Ovary (tissue), 7 donors: ENCODE measurements at regions not wholly inside any gene's neighbourhood (a gene's known extent, or its start where the extent isn't known, plus 50 kb on each side); places are given as distances from the start of the nearest gene placed in this dataset.
"Not testable (repeated sequence)": the region's sequence is repeated elsewhere in the genome, so short reads cannot be mapped to it uniquely, and the experiment has no call there.

Experiments used
- DNase-seq, 5 donors: peaks; one replicate each; pipeline ENCODE4 v3.0.0-alpha.2; 2019 to 2020
- H3K27ac ChIP-seq, 2 donors: fragments of 200-600 bp; one replicate each; pipeline versions ENCODE4 v1.5.1 to v1.8.0; 2019 to 2022
- H3K27me3 ChIP-seq: fragments of 200-600 bp; one replicate; pipeline ENCODE4 v1.8.0; 2022
- H3K36me3 ChIP-seq: fragments of 200-600 bp; sonication (generic); one replicate; pipeline ENCODE4 v1.5.1; 2019
- H3K4me1 ChIP-seq: one replicate; pipeline ENCODE4 v1.8.1; 2013; ENCODE audit warnings: mild to moderate bottlenecking, moderate library complexity; ENCODE audit not compliant: insufficient read depth
- H3K4me3 ChIP-seq: fragments of 200-600 bp; sonication (generic); one replicate; pipeline ENCODE4 v1.5.1; 2017
- H3K9me3 ChIP-seq, 2 donors: fragments of 200-600 bp in 1 of 2; sonication (generic) in 1 of 2; one replicate each; pipeline versions ENCODE4 v1.5.1 to v1.8.1; 2013 to 2019; ENCODE audit warnings: mild to moderate bottlenecking in 1 of 2, moderate library complexity in 1 of 2
- CTCF ChIP-seq, 3 donors: fragments of 450-650 bp in 2 of 3; fragments of 200-600 bp in 1 of 3; IDR thresholded peaks; one replicate each; pipeline versions ENCODE4 v1.5.1 to v1.8.0; 2016 to 2022; ENCODE audit warnings: antibody characterized with exemption in 3 of 3, mild to moderate bottlenecking in 1 of 3
- EP300 ChIP-seq: sonication (generic); formaldehyde crosslinking; IDR thresholded peaks from one replicate; pipeline ENCODE4 v1.6.1; 2017; ENCODE audit warnings: antibody characterized with exemption
- POLR2A ChIP-seq: fragments of 450-650 bp; IDR thresholded peaks from one replicate; pipeline ENCODE4 v1.6.1; 2017; ENCODE audit warnings: antibody characterized with exemption, mild to moderate bottlenecking, moderate library complexity
- WGBS, 3 donors: extraction: QIAGEN DNeasy Blood & Tissue Kit in 1 of 3; methylation state at CpG; one replicate each; pipeline versions ENCODE4 v1.1.5 to v1.1.7; 2013 to 2017; 5-methylcytosine and 5-hydroxymethylcytosine counted together
- intact Hi-C, 4 donors: fragments of 100-400 bp; cut with DNase I; formaldehyde crosslinking; loops; one replicate each; pipeline versions ENCODE4 v1.11.0 to v1.15.1; 2022 to 2023
- donor health status: DM: no; HTN: no; CAD: no; lungs with moderate emphysema.
- donor health status: DM: no; HTN: no; CAD: no.
- donor health status: Bipolar disorder and iron deficiency.
- donor health status: DM: no; HTN: no; CAD: no.
- donor health status: DM: yes; HTN: yes; CAD: no.

GRCh38 chr12:83933615-83934014 lies 979.0 kb downstream of the SLC6A15 start:
- no peak for TF ChIP-seq CTCF (IDR thresholded peaks at IDR 0.05)
- TF ChIP-seq EP300 = no peak
- TF ChIP-seq POLR2A = no peak
- H3K9me3 ChIP-seq = no peaks in the 10 kb centered on the region
- no peaks in the 10 kb centered on the region for H3K4me1 ChIP-seq
- H3K36me3 ChIP-seq = no peaks in the 10 kb centered on the region
- DNase-seq = no peak
- no peak overlapping the region for H3K27ac ChIP-seq
- intact Hi-C loops = no loop called here
- H3K27me3 ChIP-seq = no peaks in the 10 kb centered on the region
- no peak overlapping the region for H3K4me3 ChIP-seq

- Histone ChIP-seq H3K4me3 (no peak overlapping the region), H3K27ac (no peak overlapping the region), H3K36me3 (no peaks in the 10 kb centered on the region), H3K9me3 (no peaks in the 10 kb centered on the region), H3K4me1 (no peaks in the 10 kb centered on the region), H3K27me3 (no peaks in the 10 kb centered on the region)
- WGBS, 3 donors = 82 to 84% (median 82%) methylated on average over 4 of the region's 4 CpGs
- DNase-seq = no peak
- intact Hi-C loops = no loop called here
- no peak for TF ChIP-seq CTCF (IDR thresholded peaks at IDR 0.05)
- TF ChIP-seq POLR2A = no peak
- no peak for TF ChIP-seq EP300
Measured at GRCh38 chr12:83932011-83932410, 980.6 kb downstream of the SLC6A15 start.

GRCh38 chr12:83931451-83931850 lies 981.1 kb downstream of the SLC6A15 start:
- Histone ChIP-seq H3K4me3 (no peak overlapping the region), H3K9me3 (no peaks in the 10 kb centered on the region), H3K27me3 (no peaks in the 10 kb centered on the region), H3K36me3 (no peaks in the 10 kb centered on the region), H3K4me1 (no peaks in the 10 kb centered on the region), H3K27ac (no peak overlapping the region)
- no peak for TF ChIP-seq POLR2A
- no peak for TF ChIP-seq EP300
- TF ChIP-seq CTCF (IDR thresholded peaks at IDR 0.05) = no peak
- no peak for DNase-seq
- intact Hi-C loops = no loop called here

- WGBS, 3 donors = 95% methylated on average over 13 of the region's 13 CpGs
- H3K27me3 ChIP-seq, H3K27ac ChIP-seq, H3K4me3 ChIP-seq, H3K9me3 ChIP-seq, H3K4me1 ChIP-seq, H3K36me3 ChIP-seq, intact Hi-C loops, DNase-seq: not testable (repeated sequence)
Measured at GRCh38 chr12:83929792-83930191, 982.8 kb downstream of the SLC6A15 start.

GRCh38 chr12:83920821-83921547 lies 991.6 kb downstream of the SLC6A15 start:
- 91 to 97% (median 93%) methylated on average over 2 of the region's 2 CpGs for WGBS, 3 donors

More at GRCh38 chr12:83920821-83921547, 991.6 kb downstream of the SLC6A15 start:
- TF ChIP-seq POLR2A (no peak), EP300 (no peak), CTCF (IDR thresholded peaks at IDR 0.05) (no peak)
- intact Hi-C loops = no loop called here
- Histone ChIP-seq H3K36me3 (no peaks in the 10 kb centered on the region), H3K27ac (no peak overlapping the region), H3K9me3 (no peaks in the 10 kb centered on the region), H3K27me3 (no peaks in the 10 kb centered on the region), H3K4me3 (no peak overlapping the region), H3K4me1 (no peaks in the 10 kb centered on the region)
- DNase-seq = no peak
